ENCODE measurements at regions not wholly inside any gene's neighbourhood (a gene's known extent, or its start where the extent isn't known, plus 50 kb on each side); places are given as distances from the start of the nearest gene placed in this dataset.
"Not testable (repeated sequence)": the region's sequence is repeated elsewhere in the genome, so short reads cannot be mapped to it uniquely, and the experiment has no call there.

GRCh38 chr3:17872457-17872856 is 130.0 kb upstream of the TBC1D5 start:
- no peak for FAIRE-seq

- FAIRE-seq = no peak
Measured at GRCh38 chr3:17865631-17866030, 123.2 kb upstream of the TBC1D5 start.

GRCh38 chr3:17861476-17861875 is 119.0 kb upstream of the TBC1D5 start:
- no peak for FAIRE-seq

- not testable (repeated sequence) for FAIRE-seq
Measured at GRCh38 chr3:17860840-17861471, 118.5 kb upstream of the TBC1D5 start.

GRCh38 chr3:17852217-17852616 is 109.8 kb upstream of the TBC1D5 start:
- no peak for FAIRE-seq

- no peak for FAIRE-seq
Measured at GRCh38 chr3:17850448-17850847, 108.0 kb upstream of the TBC1D5 start.

- FAIRE-seq = no peak
Measured at GRCh38 chr3:17848102-17848501, 105.7 kb upstream of the TBC1D5 start.

GRCh38 chr3:17847156-17847555 is 104.7 kb upstream of the TBC1D5 start:
- FAIRE-seq = no peak

GRCh38 chr3:17846466-17846865 is 104.0 kb upstream of the TBC1D5 start:
- no peak for FAIRE-seq

- no peak for FAIRE-seq
Measured at GRCh38 chr3:17845026-17845812, 102.8 kb upstream of the TBC1D5 start.

GRCh38 chr3:17844236-17844635 is 101.8 kb upstream of the TBC1D5 start:
- no peak for FAIRE-seq

GRCh38 chr3:17841190-17841828 is 98.9 kb upstream of the TBC1D5 start:
- no peak for FAIRE-seq

GRCh38 chr3:17840651-17841050 is 98.2 kb upstream of the TBC1D5 start:
- no peak for FAIRE-seq

- no peak for FAIRE-seq
Measured at GRCh38 chr3:17840126-17840525, 97.7 kb upstream of the TBC1D5 start.

- no peak for FAIRE-seq
Measured at GRCh38 chr3:17836919-17837318, 94.5 kb upstream of the TBC1D5 start.

- FAIRE-seq = no peak
Measured at GRCh38 chr3:17836092-17836491, 93.7 kb upstream of the TBC1D5 start.

- FAIRE-seq = no peak
Measured at GRCh38 chr3:17833786-17834559, 91.5 kb upstream of the TBC1D5 start.

GRCh38 chr3:17832016-17832415 is 89.6 kb upstream of the TBC1D5 start:
- no peak for FAIRE-seq

- FAIRE-seq = no peak
Measured at GRCh38 chr3:17831366-17831765, 88.9 kb upstream of the TBC1D5 start.

- FAIRE-seq = no peak
Measured at GRCh38 chr3:17830788-17831187, 88.4 kb upstream of the TBC1D5 start.

- FAIRE-seq = no peak
Measured at GRCh38 chr3:17828388-17828787, 86.0 kb upstream of the TBC1D5 start.

- FAIRE-seq = no peak
Measured at GRCh38 chr3:17825298-17825697, 82.9 kb upstream of the TBC1D5 start.

GRCh38 chr3:17823816-17824215 is 81.4 kb upstream of the TBC1D5 start:
- FAIRE-seq = no peak
